ENCODE measurements at regions not wholly inside any gene's neighbourhood (a gene's known extent, or its start where the extent isn't known, plus 50 kb on each side); places are given as distances from the start of the nearest gene placed in this dataset.

DNA sequence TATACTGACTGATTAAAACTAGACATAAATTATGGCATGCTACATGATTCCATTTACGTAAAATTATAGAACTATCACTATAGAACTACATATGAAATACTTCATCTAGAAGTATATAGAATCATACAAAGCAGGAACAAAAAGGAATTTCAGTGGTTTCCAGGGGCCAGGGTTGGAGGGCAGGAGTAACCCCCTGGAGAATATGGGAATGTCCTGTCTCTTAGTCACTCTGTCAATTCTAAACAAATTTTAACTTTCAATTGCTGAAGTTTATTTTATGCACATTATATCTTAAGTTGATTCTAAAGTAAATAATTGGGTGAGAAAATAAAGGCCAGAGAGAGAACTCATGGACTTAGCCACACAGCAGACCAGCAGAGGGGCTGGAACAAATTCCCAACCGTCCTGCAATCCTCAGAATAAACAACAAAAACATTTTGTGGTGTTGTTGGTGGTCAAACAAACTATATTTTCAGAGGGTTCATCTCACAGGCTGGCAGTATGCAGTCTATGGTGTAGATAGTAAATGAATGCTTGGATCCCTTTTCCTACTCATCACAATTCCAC, 476.9 kb upstream of the SLIT2 start:
- DNase-seq, result no peak

DNA sequence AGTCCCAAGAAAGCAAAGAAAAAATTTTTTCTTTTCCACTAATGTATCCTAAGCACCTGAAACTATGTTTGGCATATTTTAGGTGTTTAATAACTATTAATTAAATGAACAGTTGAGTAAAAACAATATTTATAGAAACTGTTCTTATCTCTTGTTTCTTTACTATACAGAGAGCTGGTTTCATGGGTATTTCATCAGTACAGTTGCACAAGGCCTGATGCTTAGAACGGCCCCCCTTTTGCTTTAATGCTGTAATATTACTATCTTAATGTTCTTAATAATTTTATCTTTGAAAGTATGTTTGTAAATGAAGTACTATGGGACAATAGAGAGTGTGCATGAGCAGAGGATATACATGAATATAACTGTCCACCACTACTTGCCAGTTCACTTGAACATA, 479.1 kb upstream of the SLIT2 start:
- DNase-seq, result no peak

DNA sequence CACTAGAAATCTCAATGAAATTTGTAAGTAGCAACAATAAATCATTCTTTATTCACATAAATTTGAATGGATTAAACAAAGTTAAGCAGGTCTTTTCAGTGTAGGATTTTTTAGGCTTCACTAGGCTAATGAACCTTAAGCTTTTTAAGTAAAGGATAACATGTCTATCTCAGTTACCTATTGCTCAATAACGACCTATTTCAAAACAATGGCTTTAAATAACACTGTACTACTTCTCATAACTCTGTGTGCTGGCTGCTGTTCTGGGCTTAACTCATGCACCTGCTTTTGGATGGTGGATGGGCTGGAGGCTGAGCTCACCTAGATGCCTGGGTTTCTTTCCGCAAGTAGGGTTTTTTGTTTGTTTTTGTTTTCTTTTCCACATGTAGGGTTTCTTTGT, 495.0 kb upstream of the SLIT2 start:
- DNase-seq, result peak; percentile 5

DNA sequence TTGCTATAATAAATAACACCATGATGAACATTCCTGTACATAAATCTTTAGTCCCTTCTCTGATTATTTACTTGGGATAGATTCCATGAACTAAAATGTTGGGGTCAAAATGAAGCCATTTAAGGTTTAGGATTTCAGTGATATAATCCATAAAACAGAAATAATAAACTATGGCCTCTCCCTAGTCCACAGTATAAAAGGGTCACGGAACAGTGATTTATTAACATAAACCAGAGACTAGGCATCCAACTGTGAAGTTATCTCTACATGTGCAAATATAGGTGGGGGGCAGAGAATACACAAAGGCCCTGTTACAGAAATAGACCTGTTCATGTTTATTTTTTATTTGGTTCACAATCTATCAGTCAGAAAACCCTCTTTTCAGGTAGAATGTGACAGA, 499.1 kb upstream of the SLIT2 start:
- DNase-seq, result no peak

DNA sequence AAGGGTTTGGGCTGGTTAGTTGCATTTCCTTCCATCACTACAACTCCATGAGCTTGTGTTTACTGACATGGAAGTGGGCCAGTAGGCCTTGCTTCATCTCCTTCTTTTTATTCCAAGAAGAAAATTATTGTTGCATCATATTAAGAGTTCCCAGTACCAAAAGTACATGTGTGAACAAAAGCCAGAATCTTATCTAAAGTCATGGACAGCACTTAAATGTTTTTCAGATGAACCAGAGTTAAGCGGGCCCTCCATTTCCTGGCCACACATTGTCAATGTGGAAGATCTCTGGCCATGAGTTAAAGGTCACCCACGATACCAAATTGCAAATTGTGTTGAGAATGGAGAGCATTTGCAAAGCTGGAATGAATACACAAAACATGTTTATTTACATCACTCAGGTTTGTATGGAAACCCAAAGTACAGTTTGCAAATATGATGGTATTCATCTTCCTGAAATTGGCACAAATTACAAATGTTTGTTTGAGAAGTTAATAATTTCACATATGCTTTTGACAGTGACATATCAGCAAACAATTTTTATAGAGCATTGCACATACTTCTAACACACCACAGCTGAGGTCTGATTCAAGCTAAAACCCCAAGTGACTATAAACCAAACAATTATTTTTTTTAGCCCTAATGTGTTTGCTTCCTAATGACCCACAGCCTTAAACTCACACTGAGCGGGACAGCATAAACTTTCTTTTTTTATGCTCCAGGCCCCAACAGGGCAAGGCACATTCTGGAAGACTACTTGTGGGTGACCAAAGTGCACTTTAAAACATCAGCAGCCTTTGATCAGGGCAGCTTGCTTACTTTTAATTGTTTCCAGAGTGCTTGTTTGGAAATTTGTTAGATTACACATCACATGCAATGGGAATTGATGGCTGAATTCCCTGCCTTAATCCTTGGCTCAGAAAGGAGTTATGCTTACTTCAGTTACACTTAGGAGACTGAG, 502.9 kb upstream of the SLIT2 start:
- DNase-seq, result peak; percentile 56

DNA sequence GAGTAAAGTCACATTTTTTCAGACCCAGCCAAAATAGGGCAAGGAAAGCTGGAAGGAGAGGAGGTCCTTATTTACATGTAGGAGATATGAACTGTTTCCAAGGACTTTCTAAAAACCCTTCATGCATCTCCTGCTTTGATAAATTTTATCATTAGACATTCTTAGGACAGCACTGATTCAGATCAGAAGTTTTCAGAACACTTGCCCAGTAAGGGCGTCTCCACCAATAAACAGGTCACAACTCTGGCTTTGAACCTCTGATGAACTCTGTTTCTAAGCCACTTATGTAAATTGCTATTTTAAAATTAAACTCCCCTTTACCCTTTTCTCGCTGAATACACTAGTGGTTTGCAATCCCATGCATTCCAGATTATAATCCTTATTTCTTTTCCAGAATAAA, 505.3 kb upstream of the SLIT2 start:
- no peak for DNase-seq

DNA sequence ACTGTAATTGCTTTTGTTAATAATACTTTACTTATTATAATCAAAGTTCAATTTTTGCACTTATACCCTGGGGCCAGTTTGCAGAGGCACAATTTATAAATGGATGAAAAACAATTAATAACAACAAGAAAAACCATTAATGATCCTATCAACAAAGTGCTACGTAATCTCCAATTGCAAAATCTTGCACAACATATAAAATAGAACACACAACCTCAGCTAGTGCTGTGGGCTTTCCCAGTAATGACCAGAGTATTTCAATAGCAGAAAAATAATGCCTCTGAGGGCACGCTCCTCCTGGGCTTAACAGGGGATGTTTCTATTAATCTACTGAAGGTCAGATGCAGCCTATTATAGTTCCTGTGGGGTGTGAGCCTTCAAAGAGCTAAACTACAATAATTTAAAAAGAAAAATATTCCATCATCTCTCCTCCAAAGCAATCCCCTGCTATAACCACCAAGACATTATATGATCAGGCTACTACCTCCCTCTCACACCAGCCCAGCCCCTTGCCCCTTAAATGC, 508.5 kb upstream of the SLIT2 start:
- no peak for DNase-seq

DNA sequence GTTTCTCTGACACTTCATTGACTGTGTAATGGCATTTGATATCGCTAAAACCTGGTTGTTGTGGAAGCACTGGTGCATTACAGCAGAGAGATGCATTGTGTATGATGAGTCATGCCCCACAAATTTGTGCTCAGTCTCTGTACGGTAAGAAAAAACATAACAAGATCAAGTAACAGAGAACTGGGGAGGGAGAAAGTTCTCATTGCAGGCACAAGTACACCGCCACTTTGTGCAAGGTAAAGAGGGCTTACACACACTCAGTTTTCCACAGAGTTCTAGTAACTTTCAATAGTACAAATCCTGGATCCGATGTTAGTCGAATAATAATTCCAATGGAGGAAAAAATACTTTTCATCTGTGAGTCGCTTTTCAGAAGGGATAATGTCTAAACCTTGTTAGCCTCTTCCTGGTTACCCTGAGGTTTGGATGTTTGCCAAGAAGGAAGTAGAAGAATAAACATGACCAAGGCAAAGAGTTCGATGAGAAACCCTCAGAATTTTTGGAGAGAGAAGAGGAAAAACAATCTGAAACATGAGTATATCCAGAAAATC, 512.5 kb upstream of the SLIT2 start:
- peak; percentile 77 for DNase-seq

DNA sequence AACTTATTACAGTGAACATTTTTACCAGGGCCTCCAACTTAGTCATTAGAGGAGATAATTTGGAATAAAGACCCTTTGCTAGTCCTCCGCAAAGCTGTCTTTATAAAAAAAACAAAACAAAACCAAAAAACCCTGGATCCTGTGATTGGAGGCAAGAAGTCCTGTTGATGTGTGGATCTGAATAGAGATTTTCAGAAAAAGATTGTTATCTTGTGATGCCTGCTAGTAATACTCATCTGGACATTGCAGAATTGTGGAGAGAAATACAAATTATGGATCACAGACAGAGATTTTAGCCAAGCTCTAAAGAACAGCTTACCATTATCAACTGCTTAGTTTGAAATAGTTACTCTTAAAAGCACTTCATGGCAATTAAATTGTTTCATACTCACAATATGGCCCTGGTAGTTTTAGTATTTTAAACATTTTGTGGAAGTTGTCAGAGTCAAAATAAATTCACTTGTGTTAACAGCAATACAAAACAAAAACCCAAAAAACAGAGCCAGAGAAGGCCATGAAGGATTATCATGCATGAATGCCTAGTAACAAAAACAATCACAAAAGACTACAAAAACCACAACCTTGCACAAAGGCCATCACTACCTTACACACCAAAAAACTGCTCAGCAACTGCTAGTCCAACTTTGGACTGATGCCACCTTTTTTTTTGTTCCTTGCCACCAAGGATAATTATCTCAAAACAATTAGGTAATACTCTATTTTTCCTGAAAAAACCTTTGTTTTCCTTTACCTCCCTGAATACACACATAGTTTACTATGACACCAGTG, 514.5 kb upstream of the SLIT2 start:
- DNase-seq, result no peak

DNA sequence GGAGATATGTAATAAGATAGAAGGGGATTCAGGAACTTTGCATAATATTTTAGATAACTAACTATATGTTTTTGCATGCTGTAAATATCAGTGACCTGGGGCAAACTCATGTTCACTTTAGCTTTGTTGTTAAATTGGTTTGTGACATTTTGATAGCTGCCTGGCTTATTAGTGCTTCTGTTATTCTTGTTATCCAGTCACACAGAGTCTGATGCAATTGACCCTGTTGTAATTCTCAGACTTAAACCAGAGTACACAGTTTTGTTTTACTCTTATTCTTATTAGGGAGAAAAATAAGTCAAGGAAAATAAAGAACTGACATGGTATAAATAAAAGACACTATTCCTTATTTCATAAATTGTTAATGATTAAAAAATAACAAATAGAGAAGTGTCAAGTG, 516.7 kb upstream of the SLIT2 start:
- DNase-seq, result no peak

DNA sequence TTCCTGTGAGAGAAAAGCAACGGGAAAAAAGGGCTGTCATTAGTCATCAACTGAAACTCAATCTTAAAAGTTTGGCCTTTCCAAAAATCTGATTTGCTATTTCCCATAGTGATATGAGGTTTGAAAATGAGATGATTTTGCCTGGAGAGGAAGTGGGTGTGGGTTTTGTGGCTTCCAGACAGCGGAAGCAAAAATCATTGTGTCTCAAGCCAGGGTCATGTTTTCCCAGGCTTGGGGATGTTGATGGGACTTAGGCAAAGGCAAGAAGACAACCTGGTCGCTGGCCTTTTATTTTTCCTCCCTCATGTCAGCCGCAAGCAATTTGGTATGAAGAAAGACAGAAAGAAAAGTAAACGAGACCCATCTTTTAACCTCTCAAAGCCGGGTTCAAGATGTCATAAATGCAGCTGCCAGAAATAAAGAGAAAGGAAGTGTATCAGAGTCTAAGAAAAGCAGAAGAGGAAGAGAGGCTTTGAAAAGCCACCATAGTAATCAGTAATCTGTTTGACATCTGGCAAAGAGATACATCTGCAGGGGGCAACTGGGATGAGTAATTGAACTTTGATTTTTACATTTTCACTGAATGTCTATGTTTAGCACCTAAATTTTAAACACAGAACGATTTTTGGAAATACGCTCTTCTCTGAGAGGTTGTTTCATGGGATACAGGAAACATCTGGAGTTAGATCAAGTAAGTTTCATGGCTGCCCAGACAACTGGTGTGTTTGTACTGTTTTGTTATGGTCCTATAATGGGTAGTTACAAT, 521.6 kb upstream of the SLIT2 start:
- DNase-seq, result peak; percentile 47

DNA sequence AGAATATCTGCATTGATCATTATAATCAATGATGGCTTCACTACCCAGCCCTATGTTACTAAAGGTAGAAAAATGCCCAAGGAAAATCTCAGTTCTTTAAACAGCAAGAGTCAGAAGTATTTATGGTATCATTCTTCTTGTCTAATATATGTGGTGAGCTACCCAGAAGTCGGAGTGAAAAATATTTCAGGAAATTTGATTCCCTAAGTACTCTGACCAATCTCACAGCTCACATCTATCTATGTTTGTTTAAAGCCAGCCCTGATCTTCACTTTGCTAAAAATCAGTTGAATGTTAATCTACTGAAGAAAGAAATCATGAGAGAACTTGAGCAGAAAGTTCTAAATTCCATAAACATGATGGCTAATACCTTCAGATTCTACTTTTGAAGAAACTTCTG, 522.9 kb upstream of the SLIT2 start:
- DNase-seq, result no peak

DNA sequence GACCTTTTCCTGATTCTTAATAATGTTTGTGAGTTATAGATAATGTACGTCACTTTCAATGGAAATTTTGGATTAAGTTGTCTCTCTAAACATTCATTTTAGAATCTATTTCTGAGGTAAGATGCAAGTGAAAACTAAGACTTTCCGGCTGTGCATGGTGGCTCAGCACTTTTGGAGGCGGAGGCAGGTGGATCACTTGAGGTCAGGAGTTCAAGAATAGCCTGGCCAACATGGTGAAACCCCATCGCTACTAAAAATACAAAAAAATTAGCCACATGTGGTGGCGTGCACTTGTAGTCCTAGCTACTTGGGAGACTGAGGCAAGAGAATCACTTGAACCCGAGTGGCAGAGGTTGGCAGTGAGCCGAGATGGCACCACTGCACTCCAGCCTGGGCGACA, 524.6 kb upstream of the SLIT2 start:
- no peak for DNase-seq

DNA sequence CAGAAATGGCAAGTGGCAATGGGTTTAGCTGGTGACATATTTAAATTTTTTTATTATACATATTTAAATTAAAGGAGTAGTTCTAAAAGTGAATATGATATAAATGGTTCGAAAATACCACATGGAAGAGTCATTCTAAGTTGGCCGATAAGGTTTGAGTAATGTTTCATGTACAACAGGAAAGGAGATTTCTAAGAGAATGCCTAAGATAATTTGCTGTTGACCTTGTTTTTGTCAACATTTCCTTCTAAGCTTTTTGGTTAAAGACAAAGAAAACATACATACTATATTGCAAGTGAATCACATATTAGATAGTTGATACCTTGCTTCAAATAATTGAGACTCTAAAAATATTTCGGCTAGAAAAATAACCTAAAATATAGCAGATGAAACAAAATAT, 526.6 kb upstream of the SLIT2 start:
- DNase-seq, result no peak

DNA sequence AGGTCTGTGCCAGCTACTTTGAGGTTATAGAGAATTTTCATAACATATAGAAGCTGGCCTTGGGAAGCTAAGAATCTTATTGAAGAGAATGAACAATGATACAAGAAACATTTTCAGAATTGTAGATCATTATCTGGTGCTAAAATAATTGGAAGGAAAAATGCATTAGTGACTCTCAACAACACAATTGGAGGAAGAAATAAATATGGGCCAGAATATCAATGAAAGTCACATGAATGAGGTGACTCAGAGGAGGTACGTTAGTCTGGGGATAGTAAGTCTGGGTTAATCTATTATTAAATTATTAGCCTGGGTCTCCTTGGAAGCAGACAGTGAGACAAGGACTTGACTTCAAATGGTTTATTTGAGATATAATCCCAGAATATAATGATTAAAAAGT, 529.3 kb upstream of the SLIT2 start:
- no peak for DNase-seq

DNA sequence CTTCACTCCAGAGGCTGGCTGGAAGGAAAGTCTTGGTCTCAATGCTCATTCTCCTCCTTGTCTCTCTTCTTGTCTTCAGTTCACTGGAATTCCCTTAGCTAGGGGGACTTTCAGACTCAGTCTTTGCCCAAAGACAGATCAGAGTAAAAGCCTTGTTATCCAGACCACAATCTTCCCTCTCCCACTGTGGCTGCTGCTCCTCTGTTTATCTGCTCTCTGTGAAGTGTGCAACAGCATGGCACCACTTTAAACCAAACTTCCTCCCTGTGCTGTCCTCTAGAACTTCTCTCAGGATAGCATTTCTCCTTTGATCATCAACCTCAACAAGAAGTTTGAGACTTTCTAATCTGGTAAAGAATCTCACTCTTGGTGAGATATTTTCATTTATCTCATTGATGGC, 530.1 kb upstream of the SLIT2 start:
- no peak for DNase-seq

DNA sequence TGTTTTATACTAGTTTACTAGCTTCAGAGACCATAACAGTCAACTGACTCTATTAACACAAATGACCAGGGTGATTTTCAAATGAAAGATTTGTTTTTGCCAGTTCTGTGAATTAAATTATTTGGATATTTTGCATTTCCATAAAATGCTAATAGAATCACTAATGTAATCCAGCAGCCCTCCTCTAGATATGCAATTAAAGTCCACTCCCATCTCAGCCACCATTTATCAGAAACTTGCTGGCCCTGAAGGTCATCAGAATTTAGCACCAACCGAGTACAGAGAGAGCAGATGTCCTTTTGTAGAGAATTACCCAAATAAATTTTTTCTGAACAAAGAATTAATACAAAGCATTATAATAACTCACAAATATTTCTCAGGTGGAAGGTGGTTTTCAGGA, 531.1 kb upstream of the SLIT2 start:
- DNase-seq, result no peak

DNA sequence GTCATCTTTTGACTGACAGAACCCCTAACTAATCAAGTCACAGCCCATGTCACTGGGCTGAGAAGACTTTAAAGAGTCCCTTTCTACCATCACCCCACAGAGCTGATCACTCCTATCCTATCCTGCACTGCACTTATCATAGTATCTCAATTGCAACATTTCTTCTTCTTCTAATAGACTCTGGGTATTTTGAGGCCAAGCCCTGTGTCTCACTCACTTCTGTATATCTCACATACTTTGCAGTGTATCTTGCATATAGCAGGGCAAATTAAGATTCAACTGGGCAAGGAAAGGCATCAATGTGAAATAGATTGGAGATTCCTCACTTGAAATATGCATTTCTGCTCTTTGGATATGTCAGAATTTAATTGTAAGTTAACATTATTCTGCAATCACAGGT, 531.5 kb upstream of the SLIT2 start:
- DNase-seq, result no peak

DNA sequence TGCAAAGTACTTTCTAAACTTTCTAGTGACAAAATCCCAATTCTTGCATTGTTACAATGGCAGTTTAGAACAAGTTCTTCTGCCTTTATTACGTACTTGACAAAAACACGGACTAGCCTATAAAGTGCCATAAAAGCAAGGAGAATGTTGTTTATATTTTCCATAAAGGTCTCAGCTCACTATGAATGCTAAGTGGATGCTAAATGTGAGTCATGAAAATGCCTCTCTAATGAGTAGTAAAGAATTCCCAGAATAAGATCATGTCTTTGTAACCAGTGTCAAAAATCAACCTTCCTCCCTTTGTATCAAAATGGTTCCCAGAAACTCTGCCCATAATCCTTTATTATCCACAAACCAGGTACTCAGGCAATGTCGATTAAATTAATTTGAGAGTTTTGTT, 539.8 kb upstream of the SLIT2 start:
- peak; percentile 81 for DNase-seq

DNA sequence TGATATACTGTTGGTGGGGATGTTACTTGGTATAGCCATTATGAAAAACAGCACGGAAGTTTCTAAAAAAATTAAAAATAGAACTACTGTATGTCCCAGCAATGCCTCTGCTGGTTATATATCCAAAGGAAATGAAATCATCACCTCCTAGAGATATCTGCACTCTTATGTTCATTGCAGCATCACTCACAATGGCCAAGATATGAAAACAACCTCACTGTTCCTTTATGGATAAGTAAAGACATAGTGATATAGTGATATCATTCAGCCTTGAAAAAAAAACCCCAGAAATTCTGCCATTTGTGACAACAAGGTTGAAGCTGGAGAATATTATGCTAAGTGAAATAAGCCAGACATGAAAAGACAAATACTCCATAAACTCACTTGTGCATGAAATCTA, 543.8 kb upstream of the SLIT2 start:
- DNase-seq, result no peak

DNA sequence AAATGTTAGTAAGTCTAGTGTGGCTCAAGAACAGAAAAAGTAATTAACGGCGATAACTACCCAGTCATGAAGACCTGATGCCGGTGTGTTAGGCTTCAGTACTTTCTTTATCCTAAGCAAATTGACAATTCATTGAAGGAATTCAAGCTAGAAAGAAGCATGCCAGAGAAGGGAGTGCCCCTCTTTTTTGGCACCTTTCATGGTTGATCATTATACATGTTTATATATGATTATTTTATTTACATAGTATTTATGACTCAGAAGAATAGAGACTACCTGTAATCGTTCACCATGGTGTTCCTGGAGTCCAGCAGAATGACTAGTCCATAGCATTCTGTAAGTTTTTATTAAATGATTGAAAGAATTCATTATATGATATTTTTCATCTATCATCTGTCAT, 548.3 kb upstream of the SLIT2 start:
- no peak for DNase-seq

DNA sequence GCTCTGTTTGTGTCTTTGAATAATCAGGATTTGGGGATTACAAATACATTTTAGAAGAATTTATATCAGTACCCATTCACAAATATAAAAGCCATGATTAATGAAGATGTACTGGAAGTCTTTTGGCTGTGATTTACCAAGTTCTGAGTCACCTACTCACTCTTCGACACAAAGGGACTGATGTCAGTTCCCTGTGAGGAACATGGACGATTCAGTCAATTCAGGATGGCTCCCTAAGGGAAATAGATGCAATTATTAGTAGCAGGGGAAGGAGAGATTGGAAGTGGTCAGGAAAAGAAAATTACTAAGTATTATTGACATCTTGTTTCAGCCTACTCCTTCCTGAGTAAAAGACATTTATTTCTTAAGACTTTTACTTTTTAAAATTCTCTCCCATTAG, 550.7 kb upstream of the SLIT2 start:
- DNase-seq, result peak; percentile 17

DNA sequence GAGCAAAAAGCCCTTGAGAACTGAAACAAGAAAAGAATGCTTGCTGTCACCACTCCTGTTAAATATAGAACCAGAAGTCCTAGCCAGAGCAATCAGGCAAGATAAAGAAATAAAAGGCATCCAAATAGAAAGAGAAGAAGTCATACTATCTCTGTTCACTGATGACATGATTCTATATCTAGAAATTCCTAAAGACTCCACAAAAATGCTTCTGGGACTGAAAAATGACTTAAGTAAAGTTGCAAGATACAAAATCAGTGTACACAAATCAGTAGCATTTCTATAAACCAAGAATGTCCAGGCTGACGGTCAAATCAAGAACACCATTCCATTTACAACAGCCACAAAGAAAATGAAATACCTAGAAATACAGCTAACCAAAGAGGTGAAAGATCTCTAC, 552.7 kb upstream of the SLIT2 start:
- no peak for DNase-seq

Measured in HCEC 1CT (cell line).